Stimulated activated CD4-positive, alpha-beta T cell treated with anti-CD3 and anti-CD28 coated beads, Interleukin-4, amount 100 ng/mL, for 1 hour (primary cell): ENCODE measurements at regions not wholly inside any gene's neighbourhood (a gene's known extent, or its start where the extent isn't known, plus 50 kb on each side); places are given as distances from the start of the nearest gene placed in this dataset.

Experiments used
- DNase-seq: peaks from one replicate; pipeline ENCODE4 v3.0.0-alpha.2; 2020

DNA sequence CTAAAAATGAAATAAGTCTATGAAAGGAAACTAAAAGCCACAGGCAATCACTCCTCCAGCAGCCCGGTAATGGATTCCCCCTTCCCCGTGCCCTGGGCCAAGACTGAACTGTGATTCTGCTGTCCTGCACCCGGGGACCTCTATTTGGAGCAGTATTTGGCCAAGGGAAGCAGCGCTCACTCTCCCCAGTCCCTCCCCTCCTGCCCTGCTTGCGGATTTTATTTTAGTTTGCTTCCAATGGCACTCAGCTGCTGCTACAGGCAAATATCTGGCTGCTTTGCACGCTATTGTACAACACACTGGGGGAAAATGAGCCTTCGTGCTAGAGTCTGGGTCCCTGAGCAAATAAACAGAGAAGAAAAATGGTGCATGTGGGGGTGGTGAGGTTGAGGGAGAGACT is 975.7 kb upstream of the RBFOX1 start:
- DNase-seq, result no peak

- DNase-seq, result no peak
Observed at GRCh38 chr16:6349725-6350124, 982.9 kb upstream of the RBFOX1 start.

GRCh38 chr16:6345090-6345489 is 987.6 kb upstream of the RBFOX1 start:
- DNase-seq, result no peak

GRCh38 chr16:6343157-6343556 is 989.5 kb upstream of the RBFOX1 start:
- no peak for DNase-seq

GRCh38 chr16:6341981-6342380 is 990.7 kb upstream of the RBFOX1 start:
- no peak for DNase-seq

GRCh38 chr16:6335072-6335471 is 997.6 kb upstream of the RBFOX1 start:
- DNase-seq, result no peak

GRCh38 chr16:6331770-6332169 is 1000.9 kb upstream of the RBFOX1 start:
- DNase-seq, result no peak

- no peak for DNase-seq
Observed at GRCh38 chr16:6317934-6318333, 1014.7 kb upstream of the RBFOX1 start.

GRCh38 chr16:6309271-6309670 is 1023.4 kb upstream of the RBFOX1 start:
- DNase-seq, result no peak

DNA sequence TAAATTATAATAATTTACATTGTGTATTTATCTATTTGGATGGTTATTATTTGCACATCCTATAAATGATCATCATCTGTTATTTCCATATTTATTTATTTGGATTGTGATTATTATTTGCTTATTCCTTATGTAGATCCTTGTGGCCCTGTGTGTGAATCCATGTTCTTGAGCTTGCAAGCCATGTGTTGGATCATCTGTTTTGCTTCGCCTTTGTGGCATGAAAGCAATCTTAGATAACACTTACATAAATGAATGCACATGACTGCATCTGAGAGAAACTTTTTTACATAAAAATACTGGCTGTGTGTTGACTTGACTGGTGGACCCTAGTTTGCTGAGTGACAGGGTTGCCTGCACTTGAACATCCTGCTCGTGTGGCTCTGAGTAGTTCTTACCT is 1024.5 kb upstream of the RBFOX1 start:
- DNase-seq, result no peak

- DNase-seq, result no peak
Observed at GRCh38 chr16:6300523-6300922, 1032.1 kb upstream of the RBFOX1 start.

DNA sequence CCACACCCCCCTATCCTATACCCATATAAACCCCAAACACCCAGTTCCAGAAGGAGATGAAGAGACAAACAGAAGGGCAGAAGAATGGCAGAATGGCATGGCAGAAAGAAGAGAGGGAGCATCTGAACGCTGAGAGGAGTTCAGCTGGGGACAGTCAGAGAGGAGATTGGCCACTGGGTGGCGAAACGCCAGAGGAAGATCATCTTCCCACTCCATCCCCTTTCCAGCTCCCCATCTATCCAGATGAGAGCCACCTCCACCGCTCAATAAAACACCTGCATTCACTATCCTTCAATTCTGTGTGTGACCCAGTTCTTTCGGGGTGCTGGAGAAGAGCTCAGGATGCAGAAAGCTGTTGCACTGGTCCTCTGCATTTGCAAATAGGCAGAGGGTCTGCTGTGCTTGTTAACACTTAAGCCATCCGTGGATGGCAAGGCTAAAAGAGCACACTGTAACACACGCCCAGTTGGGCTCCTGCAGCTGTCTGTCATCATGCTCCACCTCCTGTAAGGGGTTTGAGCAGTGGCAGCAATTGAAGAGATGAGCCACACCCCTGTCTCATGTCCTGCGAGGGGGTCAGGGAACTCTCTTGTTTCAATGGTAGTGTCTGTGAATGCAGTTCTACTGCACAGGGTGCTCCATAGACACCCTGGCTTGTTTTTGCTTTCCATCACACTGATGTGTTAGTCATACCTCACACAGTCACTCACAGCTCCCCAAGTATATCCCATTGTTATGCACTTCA is 1034.8 kb upstream of the RBFOX1 start:
- no peak for DNase-seq

GRCh38 chr16:6286176-6286575 is 1046.5 kb upstream of the RBFOX1 start:
- DNase-seq, result no peak

- DNase-seq, result no peak
Observed at GRCh38 chr16:6284731-6285130, 1047.9 kb upstream of the RBFOX1 start.

GRCh38 chr16:6281994-6282393 is 1050.7 kb upstream of the RBFOX1 start:
- no peak for DNase-seq

DNA sequence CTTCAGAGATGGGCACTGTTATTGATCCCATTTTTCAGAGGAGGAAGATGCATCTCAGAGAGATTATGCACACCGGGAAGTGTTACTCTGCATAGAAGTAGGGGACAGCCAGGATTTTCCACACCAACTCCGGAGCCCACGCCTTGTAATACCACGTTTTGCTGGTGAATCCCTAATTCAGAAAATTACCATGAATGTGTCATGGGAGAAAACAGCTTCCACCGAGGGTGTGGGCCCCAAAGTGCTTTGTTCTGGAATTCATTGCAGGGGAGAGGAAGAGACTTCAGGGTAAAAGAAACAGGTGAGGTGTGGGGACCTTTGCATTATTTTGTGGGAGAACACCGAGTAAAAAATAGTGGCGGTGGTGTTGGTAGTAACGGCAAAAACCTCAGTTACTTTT is 1051.4 kb upstream of the RBFOX1 start:
- DNase-seq, result no peak

DNA sequence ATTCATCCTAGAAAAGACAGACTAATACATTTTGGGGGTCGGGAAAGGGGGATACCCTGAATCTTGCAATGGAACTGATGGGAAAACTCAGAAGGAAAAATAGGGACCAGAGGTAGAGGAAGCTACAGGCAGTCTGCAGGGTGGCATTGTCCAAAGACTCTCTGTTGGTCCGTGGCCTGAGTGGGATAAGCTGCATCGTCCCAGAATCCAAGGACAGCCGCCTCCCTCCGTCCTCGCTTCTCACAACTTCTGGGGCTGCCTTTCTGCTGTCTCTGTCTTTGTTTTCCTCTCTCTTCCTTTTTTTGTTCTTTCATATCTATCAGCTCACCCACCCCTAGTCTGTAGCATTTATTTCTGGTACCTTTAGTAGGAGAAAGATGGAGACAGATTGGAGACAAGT is 1052.6 kb upstream of the RBFOX1 start:
- DNase-seq, result no peak

DNA sequence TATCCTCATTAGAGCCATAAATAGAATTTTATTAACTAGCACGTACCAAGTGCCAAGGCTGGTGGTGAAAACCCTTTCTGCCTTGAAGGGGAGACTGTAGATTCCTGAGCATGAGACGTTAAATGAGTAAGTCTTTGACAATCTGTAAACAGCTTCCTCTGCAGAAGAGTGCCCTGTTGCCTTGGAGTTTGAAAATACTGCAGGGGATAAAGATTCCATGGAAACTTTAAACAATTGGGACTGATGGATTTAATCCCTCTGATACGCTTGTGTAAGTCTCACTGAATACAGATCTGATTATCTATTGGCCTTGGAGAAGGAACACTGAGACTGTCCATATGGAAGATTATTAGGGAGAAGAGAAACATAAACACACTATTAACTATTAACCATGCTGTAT is 1053.4 kb upstream of the RBFOX1 start:
- DNase-seq, result no peak

DNA sequence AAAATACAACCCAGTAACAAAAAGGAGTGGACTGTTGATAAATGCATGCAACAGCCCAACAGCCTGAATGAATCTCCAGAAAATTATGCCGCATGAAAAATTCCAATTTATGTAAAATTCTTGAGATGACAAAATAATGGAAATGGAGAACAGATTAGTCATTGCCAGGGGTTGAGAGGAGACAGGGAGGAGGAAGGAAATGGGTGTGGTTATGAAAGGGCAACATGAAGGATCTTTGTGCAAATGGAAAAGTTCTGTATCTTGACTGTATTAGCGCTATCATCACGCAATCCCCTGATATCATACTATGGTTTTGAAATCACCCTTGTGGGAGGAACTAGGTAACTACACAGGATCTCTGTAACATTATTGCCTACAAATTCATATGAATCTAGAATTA is 1058.3 kb upstream of the RBFOX1 start:
- no peak for DNase-seq

GRCh38 chr16:6267682-6268081 is 1065.0 kb upstream of the RBFOX1 start:
- no peak for DNase-seq

GRCh38 chr16:6266703-6267102 is 1065.9 kb upstream of the RBFOX1 start:
- no peak for DNase-seq

GRCh38 chr16:6265968-6266367 is 1066.7 kb upstream of the RBFOX1 start:
- no peak for DNase-seq

DNA sequence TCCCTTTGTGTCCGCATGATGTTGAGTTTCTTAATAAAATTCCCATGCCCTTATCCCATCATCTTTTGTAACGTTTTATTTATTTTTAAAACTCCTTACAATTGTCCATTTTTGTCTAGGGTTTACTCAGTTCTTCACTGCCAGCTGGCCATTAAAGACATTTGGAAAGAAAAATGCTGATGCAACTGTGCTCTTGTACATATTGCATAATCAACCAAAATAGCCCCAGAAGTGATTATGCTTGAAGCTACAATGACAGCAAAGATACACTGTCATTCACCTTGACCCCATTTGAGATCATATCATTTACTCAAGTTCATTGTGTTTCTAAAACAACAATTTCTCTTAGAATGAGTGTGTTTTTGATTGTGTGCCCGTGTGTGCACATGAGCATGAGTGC is 1074.6 kb upstream of the RBFOX1 start:
- DNase-seq, result no peak

DNA sequence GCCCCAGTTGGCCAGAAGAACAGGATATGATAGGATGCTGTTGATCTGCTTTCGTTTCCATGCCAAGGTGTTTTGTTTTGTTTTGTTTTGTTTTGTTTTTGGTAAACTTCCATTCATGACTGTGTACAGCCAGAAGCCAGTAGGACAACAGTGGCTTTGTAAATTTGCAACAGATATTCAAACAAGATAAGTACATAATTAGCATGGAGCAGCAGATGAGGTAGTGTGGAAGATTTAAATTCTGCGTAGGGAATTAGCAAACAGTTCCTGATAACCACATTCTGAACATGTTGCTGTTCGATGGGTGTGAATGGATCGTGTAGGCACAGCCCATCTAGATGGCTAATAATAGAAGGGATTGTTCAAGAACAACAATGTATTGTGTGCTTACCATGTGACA is 1080.1 kb upstream of the RBFOX1 start:
- no peak for DNase-seq

DNA sequence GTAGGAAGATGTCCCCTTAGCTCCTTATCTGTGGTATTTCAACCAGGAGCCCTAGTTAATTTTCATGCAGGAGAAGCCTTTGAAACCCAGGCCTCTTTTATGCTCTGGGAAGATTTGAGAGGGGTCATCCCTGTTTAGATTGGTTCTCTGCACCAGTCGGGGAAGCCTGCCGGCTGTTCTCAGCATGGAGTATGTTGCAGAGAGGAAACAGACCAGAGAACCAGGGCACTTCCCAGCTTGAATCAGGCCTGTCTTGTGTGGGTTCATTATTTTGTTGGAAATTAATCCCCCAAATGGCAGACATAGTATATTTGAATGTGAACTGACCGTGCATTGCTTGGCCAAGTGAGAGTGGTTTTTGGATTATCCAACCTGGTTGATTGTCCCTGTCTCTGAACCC is 1082.1 kb upstream of the RBFOX1 start:
- DNase-seq, result no peak

DNA sequence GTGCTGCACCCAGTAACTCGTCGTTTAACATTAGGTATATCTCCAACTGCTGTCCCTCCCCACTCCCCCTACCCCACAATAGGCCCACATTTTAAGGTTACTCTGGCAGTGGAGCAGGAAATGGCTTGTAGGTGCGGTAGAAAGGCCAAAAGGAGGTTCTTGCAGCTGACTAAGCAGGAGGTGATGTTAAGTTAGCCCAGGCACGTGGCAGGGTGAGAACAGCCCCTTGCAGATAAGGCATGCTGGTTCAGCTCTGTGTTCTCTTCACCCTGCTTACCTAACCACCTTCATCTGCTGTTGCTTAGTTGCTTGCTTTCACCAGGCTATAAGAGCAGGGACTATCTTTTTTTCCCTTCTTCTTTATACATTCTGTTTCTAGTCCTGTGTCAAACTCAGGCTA is 1082.8 kb upstream of the RBFOX1 start:
- no peak for DNase-seq
